ENCODE measurements at regions not wholly inside any gene's neighbourhood (a gene's known extent, or its start where the extent isn't known, plus 50 kb on each side); places are given as distances from the start of the nearest gene placed in this dataset.

- Histone ChIP-seq H3K79me2 (no peaks in the 10 kb centered on the region), H3K27me3 (ENCODE audit: control insufficient read depth, insufficient read depth, low read length) (no peaks in the 10 kb centered on the region), H3K36me3 (ENCODE audit: control insufficient read depth, insufficient read depth, low read length) (no peaks in the 10 kb centered on the region), H3K9me3 (ENCODE audit: control insufficient read depth, low read length) (no peaks in the 10 kb centered on the region), H3K27ac (no peak overlapping the region), H3K4me1 (no peaks in the 10 kb centered on the region), H3K4me3 (ENCODE audit: low read depth, low read length) (no peak overlapping the region), H3K4me2 (ENCODE audit: low read length) (no peak overlapping the region), H2AFZ (no peak overlapping the region), H3K9ac (no peak overlapping the region)
- TF ChIP-seq CTCF (IDR thresholded peaks at IDR 0.05) = no peak
These were observed 363.6 kb upstream of the LARGE1 start for GRCh38 chr22:34283844-34284243.

GRCh38 chr22:34293324-34293723 lies 373.0 kb upstream of the LARGE1 start:
- H3K4me3 ChIP-seq (ENCODE audit: low read depth, low read length) = no peak overlapping the region
- no peak for TF ChIP-seq CTCF (IDR thresholded peaks at IDR 0.05)
- H3K4me2 ChIP-seq (ENCODE audit: low read length) = no peak overlapping the region
- H3K9ac ChIP-seq = no peak overlapping the region
- H3K79me2 ChIP-seq = no peaks in the 10 kb centered on the region
- no peaks in the 10 kb centered on the region for H3K4me1 ChIP-seq
- no peaks in the 10 kb centered on the region for H3K27me3 ChIP-seq (ENCODE audit: control insufficient read depth, insufficient read depth, low read length)
- no peak overlapping the region for H3K27ac ChIP-seq
- H2AFZ ChIP-seq = no peak overlapping the region
- H3K9me3 ChIP-seq (ENCODE audit: control insufficient read depth, low read length) = no peaks in the 10 kb centered on the region
- H3K36me3 ChIP-seq (ENCODE audit: control insufficient read depth, insufficient read depth, low read length) = no peaks in the 10 kb centered on the region

GRCh38 chr22:34294476-34294875 lies 374.2 kb upstream of the LARGE1 start:
- Histone ChIP-seq H3K4me1 (no peaks in the 10 kb centered on the region), H3K9me3 (ENCODE audit: control insufficient read depth, low read length) (no peaks in the 10 kb centered on the region), H3K79me2 (no peaks in the 10 kb centered on the region), H3K4me3 (ENCODE audit: low read depth, low read length) (no peak overlapping the region), H3K27ac (no peak overlapping the region), H2AFZ (no peak overlapping the region), H3K27me3 (ENCODE audit: control insufficient read depth, insufficient read depth, low read length) (no peaks in the 10 kb centered on the region), H3K36me3 (ENCODE audit: control insufficient read depth, insufficient read depth, low read length) (no peaks in the 10 kb centered on the region), H3K9ac (no peak overlapping the region), H3K4me2 (ENCODE audit: low read length) (no peak overlapping the region)
- TF ChIP-seq CTCF (IDR thresholded peaks at IDR 0.05) = no peak

GRCh38 chr22:34294986-34295385 lies 374.7 kb upstream of the LARGE1 start:
- no peak overlapping the region for H3K9ac ChIP-seq
- no peak overlapping the region for H3K4me2 ChIP-seq (ENCODE audit: low read length)
- H2AFZ ChIP-seq = no peak overlapping the region
- H3K27ac ChIP-seq = no peak overlapping the region
- no peaks in the 10 kb centered on the region for H3K4me1 ChIP-seq
- H3K4me3 ChIP-seq (ENCODE audit: low read depth, low read length) = no peak overlapping the region
- H3K79me2 ChIP-seq = no peaks in the 10 kb centered on the region
- H3K36me3 ChIP-seq (ENCODE audit: control insufficient read depth, insufficient read depth, low read length) = no peaks in the 10 kb centered on the region
- H3K27me3 ChIP-seq (ENCODE audit: control insufficient read depth, insufficient read depth, low read length) = no peaks in the 10 kb centered on the region
- no peaks in the 10 kb centered on the region for H3K9me3 ChIP-seq (ENCODE audit: control insufficient read depth, low read length)
- TF ChIP-seq CTCF (IDR thresholded peaks at IDR 0.05) = no peak

GRCh38 chr22:34296461-34296860 lies 376.2 kb upstream of the LARGE1 start:
- Histone ChIP-seq H3K4me2 (ENCODE audit: low read length) (no peak overlapping the region), H3K36me3 (ENCODE audit: control insufficient read depth, insufficient read depth, low read length) (no peaks in the 10 kb centered on the region), H3K27ac (no peak overlapping the region), H3K9me3 (ENCODE audit: control insufficient read depth, low read length) (no peaks in the 10 kb centered on the region), H3K4me3 (ENCODE audit: low read depth, low read length) (no peak overlapping the region), H2AFZ (no peak overlapping the region), H3K4me1 (no peaks in the 10 kb centered on the region), H3K27me3 (ENCODE audit: control insufficient read depth, insufficient read depth, low read length) (no peaks in the 10 kb centered on the region), H3K79me2 (no peaks in the 10 kb centered on the region), H3K9ac (no peak overlapping the region)
- no peak for TF ChIP-seq CTCF (IDR thresholded peaks at IDR 0.05)
